Colonic mucosa (tissue), 4 donors: ENCODE measurements at regions not wholly inside any gene's neighbourhood (a gene's known extent, or its start where the extent isn't known, plus 50 kb on each side); places are given as distances from the start of the nearest gene placed in this dataset.

Experiments
- DNase-seq: peaks from one replicate; pipeline ENCODE4 v3.0.0-alpha.2; 2020
- H3K27ac ChIP-seq: fragments of 200-600 bp; one replicate; pipeline ENCODE4 v1.8.0; 2021
- H3K27me3 ChIP-seq: fragments of 200-600 bp; one replicate; pipeline ENCODE4 v1.8.0; 2021
- H3K36me3 ChIP-seq: fragments of 200-600 bp; one replicate; pipeline ENCODE4 v1.8.0; 2021
- H3K4me1 ChIP-seq: fragments of 200-600 bp; one replicate; pipeline ENCODE4 v1.8.0; 2021; ENCODE audit warnings: mild to moderate bottlenecking
- H3K4me3 ChIP-seq: fragments of 200-600 bp; one replicate; pipeline ENCODE4 v1.8.0; 2021
- H3K9ac ChIP-seq, 2 donors: one replicate each; pipeline ENCODE4 v1.7.0; 2013; ENCODE audit warnings: control low read depth in 2 of 2, low read depth in 2 of 2, low read length in 2 of 2
- H3K9me3 ChIP-seq: fragments of 200-600 bp; one replicate; pipeline ENCODE4 v1.8.0; 2021
- intact Hi-C: fragments of 100-400 bp; cut with DNase I; formaldehyde crosslinking; loops from one replicate; pipeline ENCODE4 v1.14.1; 2022
- TF ChIP-seq, protein P1 (sequence below): fragments of 200-600 bp; IDR thresholded peaks from one replicate; pipeline ENCODE4 v1.8.0; 2022; ENCODE audit warnings: antibody characterized with exemption, mild to moderate bottlenecking
- donor health status: healthy.
- donor health status: DM: no; HTN: no; CAD: no.
- donor health status: DM: no; HTN: no; CAD: no.

- TF ChIP-seq, protein P1, sequence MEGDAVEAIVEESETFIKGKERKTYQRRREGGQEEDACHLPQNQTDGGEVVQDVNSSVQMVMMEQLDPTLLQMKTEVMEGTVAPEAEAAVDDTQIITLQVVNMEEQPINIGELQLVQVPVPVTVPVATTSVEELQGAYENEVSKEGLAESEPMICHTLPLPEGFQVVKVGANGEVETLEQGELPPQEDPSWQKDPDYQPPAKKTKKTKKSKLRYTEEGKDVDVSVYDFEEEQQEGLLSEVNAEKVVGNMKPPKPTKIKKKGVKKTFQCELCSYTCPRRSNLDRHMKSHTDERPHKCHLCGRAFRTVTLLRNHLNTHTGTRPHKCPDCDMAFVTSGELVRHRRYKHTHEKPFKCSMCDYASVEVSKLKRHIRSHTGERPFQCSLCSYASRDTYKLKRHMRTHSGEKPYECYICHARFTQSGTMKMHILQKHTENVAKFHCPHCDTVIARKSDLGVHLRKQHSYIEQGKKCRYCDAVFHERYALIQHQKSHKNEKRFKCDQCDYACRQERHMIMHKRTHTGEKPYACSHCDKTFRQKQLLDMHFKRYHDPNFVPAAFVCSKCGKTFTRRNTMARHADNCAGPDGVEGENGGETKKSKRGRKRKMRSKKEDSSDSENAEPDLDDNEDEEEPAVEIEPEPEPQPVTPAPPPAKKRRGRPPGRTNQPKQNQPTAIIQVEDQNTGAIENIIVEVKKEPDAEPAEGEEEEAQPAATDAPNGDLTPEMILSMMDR: no peak
- H3K4me3 ChIP-seq: no peak overlapping the region
- no peaks in the 10 kb centered on the region for H3K9me3 ChIP-seq
- no peaks in the 10 kb centered on the region for H3K27me3 ChIP-seq
- intact Hi-C loops: no loop called here
- H3K9ac ChIP-seq: no peak overlapping the region
- DNase-seq: no peak
- no peaks in the 10 kb centered on the region for H3K4me1 ChIP-seq
- no peak overlapping the region for H3K27ac ChIP-seq
- no peaks in the 10 kb centered on the region for H3K36me3 ChIP-seq
Observed at GRCh38 chr1:193412748-193413147, 226.3 kb upstream of the B3GALT2 start.

DNA sequence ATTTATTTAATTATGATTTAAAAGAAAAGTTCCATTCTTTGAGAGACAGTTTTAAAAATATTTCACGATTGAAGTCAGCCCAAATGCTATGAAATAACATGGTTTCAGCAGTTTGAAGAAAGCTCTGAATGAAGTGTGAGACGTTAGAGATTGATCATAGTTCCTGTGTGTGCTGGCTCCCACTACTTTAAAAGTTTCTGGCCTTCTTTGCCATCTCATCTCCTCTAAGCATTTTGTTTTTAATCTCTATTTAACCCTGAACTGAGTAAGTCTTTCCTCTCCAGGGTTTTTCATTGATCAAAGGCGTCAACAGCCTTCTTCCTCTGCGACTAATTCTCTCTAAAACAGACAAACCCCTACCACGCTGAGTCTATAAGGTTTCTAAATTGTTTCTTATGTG is 225.3 kb upstream of the B3GALT2 start:
- Histone ChIP-seq H3K27me3 (no peaks in the 10 kb centered on the region), H3K9me3 (no peaks in the 10 kb centered on the region), H3K9ac (no peak overlapping the region), H3K4me1 (no peaks in the 10 kb centered on the region), H3K4me3 (no peak overlapping the region), H3K36me3 (no peaks in the 10 kb centered on the region), H3K27ac (no peak overlapping the region)
- intact Hi-C loops: no loop called here
- DNase-seq: no peak
- TF ChIP-seq, protein P1: no peak

- no peak overlapping the region for H3K9ac ChIP-seq
- DNase-seq: no peak
- no peaks in the 10 kb centered on the region for H3K4me1 ChIP-seq
- intact Hi-C loops: no loop called here
- no peaks in the 10 kb centered on the region for H3K9me3 ChIP-seq
- TF ChIP-seq, protein P1: no peak
- no peaks in the 10 kb centered on the region for H3K36me3 ChIP-seq
- H3K27ac ChIP-seq: no peak overlapping the region
- no peaks in the 10 kb centered on the region for H3K27me3 ChIP-seq
- H3K4me3 ChIP-seq: no peak overlapping the region
Observed at GRCh38 chr1:193411215-193411614, 224.8 kb upstream of the B3GALT2 start.

GRCh38 chr1:193408782-193409293 is 222.4 kb upstream of the B3GALT2 start:
- H3K9me3 ChIP-seq: no peaks in the 10 kb centered on the region
- TF ChIP-seq, protein P1: no peak
- peak; percentile 71 for DNase-seq
- H3K27me3 ChIP-seq: no peaks in the 10 kb centered on the region
- no peak overlapping the region for H3K9ac ChIP-seq
- H3K4me3 ChIP-seq: no peak overlapping the region
- intact Hi-C loops: no loop called here
- no peaks in the 10 kb centered on the region for H3K4me1 ChIP-seq
- no peaks in the 10 kb centered on the region for H3K36me3 ChIP-seq
- H3K27ac ChIP-seq: no peak overlapping the region

DNA sequence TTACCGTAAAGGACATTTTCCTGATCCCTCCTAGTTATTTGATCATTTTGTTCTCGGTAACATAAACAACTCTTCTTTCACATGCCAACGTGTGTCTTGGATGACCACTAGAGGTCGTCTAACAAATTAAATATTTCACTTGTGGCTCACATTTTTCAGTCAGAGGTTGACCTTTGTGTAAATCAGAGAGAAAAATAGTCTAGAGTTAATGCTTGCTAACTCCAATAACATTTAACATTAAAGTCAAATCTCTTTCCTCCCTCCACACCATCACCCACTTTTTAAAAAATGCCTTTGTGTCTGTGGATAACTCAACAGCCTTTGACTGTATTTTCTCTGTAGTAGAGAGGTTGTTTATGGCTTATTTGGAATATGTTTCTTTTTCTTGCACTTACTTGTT is 220.5 kb upstream of the B3GALT2 start:
- H3K4me1 ChIP-seq: no peaks in the 10 kb centered on the region

More for the DNA sequence above, 220.5 kb upstream of the B3GALT2 start:
- intact Hi-C loops: no loop called here
- Histone ChIP-seq H3K36me3 (no peaks in the 10 kb centered on the region), H3K4me3 (no peak overlapping the region), H3K9me3 (no peaks in the 10 kb centered on the region), H3K9ac (no peak overlapping the region), H3K27ac (no peak overlapping the region), H3K27me3 (no peaks in the 10 kb centered on the region)
- TF ChIP-seq, protein P1: peak; percentile 82
- peak; percentile 25 for DNase-seq
